ENCODE measurements at regions not wholly inside any gene's neighbourhood (a gene's known extent, or its start where the extent isn't known, plus 50 kb on each side); places are given as distances from the start of the nearest gene placed in this dataset.

DNA sequence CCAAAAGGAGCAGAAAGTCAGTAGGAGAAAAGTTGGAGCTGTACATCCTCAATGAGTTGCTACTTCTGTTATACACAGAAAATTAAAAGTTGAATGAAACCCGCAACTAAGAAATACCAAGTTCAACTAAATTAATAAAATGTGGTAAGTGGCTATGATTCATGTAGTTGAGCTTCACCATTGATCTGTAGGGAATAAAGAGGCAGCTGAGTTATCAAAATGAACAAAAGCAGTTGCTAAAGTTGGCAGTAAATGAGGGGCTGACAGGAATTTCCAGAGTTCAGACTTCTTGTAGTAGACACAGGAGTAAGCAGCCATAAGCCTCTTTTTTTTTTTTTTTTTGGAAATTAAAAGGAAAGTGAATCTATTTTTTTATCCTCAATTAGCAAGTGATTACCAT, 234.6 kb downstream of the POSTN start:
- no peak for DNase-seq (ENCODE audit: low spot score)

DNA sequence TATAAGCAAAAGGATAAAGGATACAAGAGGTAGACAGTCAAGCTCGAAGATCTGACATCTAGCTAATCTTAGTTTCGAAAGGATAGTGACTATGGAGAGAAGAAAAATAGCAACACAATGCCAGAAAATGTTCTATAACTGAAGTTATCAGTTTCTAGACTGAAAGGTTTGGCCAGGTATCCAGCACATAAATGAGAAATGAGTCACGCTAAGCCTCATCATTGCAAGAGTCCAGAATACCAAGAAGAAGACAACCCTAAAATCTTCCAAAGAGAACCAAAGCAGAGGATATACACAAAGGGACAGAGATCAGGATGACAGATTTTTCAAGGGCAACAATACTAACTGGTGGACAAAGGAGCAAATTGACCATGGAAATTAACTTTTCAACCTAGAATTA, 237.0 kb downstream of the POSTN start:
- DNase-seq (ENCODE audit: low spot score) = no peak

- DNase-seq (ENCODE audit: low spot score) = no peak
These were observed 238.0 kb downstream of the POSTN start for GRCh38 chr13:37360556-37360955.

- DNase-seq (ENCODE audit: low spot score) = no peak
These were observed 241.0 kb downstream of the POSTN start for GRCh38 chr13:37357548-37357947.

DNA sequence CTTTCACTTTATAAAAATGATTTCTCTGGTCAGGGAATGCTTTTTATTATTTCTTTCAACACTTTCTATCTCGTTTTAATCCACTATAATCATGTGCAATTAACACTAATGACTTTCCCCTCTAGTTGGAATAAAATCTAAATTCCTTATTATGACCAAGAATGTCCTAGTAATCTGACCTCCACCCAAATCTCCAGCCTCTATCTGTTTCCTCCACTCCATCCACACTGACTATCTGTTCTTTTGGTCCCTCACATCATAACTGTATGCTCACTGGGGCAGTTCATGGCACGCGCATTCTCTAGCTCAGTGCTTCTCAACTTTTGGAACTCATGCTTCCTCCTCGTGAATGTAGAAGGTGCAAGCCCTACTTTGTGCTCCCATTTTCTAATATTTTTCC, 244.7 kb downstream of the POSTN start:
- no peak for DNase-seq (ENCODE audit: low spot score)

GRCh38 chr13:37351211-37351610, 245.7 kb upstream of the CSNK1A1L start:
- no peak for DNase-seq (ENCODE audit: low spot score)

DNA sequence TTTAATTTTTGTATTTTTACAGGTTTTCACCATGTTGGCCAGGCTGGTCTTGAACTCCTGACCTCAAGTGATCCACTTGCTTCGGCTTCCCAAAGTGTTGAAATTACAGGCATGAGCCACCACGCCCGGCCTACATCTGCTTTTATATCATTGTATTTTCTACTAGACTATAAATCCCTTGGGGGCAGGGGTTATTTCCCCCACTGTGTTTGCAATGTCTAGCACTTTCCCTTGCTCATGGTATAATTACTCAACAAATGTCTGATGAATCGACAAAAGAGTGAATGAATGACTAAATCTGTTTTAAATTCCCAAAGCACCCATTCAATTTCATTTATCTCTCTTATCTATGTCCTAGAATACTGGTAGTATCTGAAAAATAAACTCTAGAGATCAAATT, 244.5 kb upstream of the CSNK1A1L start:
- DNase-seq (ENCODE audit: low spot score) = no peak

DNA sequence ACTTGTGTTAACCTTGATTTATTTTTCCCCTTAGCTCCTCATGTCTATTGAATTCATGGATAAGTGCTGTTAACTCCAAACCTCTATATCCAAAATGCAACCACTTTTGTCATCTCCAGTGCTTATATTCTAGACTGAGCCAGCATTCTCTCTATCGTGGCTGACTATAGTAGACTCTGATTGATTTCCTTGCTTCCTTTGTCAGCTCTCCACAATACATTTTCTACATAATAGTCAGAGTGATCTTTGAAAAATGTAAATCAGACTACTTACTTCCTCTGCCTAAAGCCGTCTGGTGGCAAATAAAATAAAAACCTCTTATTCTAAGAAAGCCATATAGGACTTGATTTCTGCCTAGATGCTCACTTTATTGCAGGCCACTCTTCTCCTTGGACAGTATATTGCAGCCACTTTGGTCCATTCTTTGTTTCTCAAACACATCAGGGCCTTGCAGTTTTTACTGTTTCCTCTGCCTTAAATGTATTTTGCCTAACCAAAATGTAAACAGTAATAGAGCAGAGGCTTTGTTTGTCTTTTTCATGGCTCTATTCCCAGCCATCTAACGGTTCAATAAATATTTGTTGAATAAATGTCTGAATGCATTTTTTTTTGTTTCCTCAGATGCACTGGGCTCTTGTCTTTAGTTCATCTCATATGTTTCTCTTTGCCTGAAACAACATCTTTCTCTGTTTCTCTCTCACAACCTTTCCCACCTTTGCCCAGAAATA, 243.6 kb upstream of the CSNK1A1L start:
- DNase-seq (ENCODE audit: low spot score) = no peak

- no peak for DNase-seq (ENCODE audit: low spot score)
These were observed 240.4 kb upstream of the CSNK1A1L start for GRCh38 chr13:37345869-37346268.

GRCh38 chr13:37345391-37345790, 239.9 kb upstream of the CSNK1A1L start:
- DNase-seq (ENCODE audit: low spot score) = no peak

- no peak for DNase-seq (ENCODE audit: low spot score)
These were observed 238.6 kb upstream of the CSNK1A1L start for GRCh38 chr13:37344056-37344455.

- DNase-seq (ENCODE audit: low spot score) = no peak
These were observed 236.7 kb upstream of the CSNK1A1L start for GRCh38 chr13:37342205-37342604.

GRCh38 chr13:37340901-37341670, 235.6 kb upstream of the CSNK1A1L start:
- DNase-seq (ENCODE audit: low spot score) = no peak

DNA sequence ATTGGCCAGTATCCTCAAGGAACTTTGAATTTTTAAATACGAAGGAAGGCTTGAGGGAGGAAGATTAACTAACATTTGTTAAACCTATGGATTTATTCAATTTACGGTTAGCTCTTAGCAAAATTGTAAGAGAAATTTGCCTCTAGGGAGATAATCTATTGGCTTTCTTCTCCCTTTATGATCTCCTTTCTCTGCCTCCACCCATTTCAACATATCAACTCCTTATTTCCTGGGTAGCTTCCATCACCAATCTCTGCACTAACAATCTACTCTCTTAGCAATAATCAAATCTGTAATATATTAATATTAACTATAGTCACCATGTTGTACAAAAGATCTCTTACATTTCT, 233.9 kb upstream of the CSNK1A1L start:
- no peak for DNase-seq (ENCODE audit: low spot score)

GRCh38 chr13:37338726-37339385, 233.4 kb upstream of the CSNK1A1L start:
- DNase-seq (ENCODE audit: low spot score) = no peak

- no peak for DNase-seq (ENCODE audit: low spot score)
These were observed 220.9 kb upstream of the CSNK1A1L start for GRCh38 chr13:37326334-37326733.

DNA sequence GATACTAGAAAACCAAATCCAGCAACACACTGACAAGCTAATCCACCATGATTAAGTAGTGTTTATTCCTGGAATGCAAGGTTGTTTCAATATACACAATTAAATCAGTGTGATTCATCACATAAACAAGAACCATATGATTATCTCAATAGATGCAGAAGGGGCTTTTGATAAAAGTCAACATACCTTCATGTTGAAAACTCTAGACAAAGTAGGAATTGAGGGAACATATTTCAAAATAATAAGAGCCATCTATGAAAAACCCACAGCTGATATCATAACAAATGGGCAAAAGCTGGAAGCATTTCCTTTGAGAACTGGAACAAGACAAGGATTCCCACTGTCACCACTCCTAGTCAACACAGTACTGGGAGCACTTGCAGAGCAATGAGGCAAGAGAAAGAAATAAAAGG, 213.6 kb upstream of the CSNK1A1L start:
- no peak for DNase-seq (ENCODE audit: low spot score)

DNA sequence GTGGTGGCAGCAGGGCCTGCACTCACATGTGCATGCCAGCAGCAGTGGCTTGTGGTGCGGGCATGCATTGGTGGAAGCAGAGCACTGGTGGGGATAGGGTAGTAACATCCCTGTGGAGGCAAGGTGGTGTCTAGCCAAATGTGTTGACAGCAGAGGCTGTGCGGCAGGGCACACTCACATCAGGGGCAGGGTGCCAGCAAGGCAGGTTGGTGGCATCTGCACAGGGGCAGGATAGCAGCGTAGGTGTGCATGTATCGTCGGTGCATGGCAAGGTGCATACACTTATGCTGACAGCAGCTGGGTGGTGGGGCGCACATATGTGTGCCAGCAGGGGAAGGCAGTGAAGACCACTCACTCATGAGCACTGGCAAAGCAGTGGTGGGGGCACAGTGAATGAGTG, 211.5 kb upstream of the CSNK1A1L start:
- no peak for DNase-seq (ENCODE audit: low spot score)

DNA sequence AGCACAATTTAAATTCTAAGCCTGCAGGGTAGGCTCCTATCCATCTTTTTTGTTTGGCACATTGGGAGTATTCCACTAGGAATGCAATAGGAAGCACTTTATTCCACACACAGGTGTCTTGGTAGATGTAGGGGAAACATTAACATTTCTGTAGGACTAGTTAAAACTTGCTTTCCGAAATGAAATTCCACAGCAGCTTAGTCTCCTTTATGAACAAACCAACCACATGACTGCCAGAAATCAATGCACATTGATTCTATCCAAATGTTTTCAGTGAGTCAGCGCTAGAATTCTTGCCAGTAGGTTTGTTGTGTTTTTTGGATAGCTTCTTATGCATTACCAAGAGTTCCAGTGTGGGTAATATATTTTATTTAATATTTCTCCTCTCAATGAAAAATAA, 207.9 kb upstream of the CSNK1A1L start:
- no peak for DNase-seq (ENCODE audit: low spot score)

GRCh38 chr13:37306778-37307544, 201.5 kb upstream of the CSNK1A1L start:
- DNase-seq (ENCODE audit: low spot score) = peak; percentile 85

DNA sequence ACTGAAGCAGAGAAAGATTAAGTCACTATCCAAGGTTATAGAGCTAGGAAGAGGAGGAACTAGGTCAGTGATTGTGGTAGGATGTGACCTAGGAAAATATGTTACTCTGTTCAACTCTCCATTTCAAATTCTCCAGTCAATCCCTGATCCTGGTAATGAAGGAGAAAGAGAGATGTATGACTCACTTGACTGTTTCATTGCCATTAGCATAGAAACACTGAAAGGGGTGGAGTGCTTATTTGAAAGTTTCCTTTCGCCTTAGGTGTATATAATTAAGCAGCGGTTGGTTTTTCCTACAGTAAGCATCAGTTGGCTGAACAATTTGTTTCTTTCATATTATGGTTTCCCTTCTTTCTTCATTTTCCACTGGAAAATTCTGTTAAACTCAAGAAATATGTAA, 198.1 kb upstream of the CSNK1A1L start:
- no peak for DNase-seq (ENCODE audit: low spot score)

DNA sequence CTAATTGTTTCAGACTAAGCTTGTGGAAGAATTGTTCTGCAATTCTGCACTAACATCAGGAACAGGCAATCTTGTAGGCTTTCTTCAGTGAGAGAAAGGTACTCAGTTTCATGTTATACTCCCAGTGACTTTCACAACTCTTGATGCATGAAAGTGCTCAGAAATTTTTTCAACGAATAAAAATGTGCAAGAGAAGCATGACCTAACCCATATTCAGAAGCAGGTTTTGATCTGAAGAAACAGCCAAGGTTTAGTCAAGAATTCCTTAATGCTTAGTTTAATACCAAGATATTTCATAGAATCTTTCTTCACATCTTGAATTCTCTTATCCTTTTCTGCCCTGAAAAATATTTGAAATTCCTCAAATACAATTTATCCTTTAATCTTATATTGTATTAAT, 197.2 kb upstream of the CSNK1A1L start:
- no peak for DNase-seq (ENCODE audit: low spot score)

GRCh38 chr13:37295573-37295972, 190.1 kb upstream of the CSNK1A1L start:
- no peak for DNase-seq (ENCODE audit: low spot score)

Data from RKO (cell line).